ENCODE measurements at regions not wholly inside any gene's neighbourhood (a gene's known extent, or its start where the extent isn't known, plus 50 kb on each side); places are given as distances from the start of the nearest gene placed in this dataset.

DNA sequence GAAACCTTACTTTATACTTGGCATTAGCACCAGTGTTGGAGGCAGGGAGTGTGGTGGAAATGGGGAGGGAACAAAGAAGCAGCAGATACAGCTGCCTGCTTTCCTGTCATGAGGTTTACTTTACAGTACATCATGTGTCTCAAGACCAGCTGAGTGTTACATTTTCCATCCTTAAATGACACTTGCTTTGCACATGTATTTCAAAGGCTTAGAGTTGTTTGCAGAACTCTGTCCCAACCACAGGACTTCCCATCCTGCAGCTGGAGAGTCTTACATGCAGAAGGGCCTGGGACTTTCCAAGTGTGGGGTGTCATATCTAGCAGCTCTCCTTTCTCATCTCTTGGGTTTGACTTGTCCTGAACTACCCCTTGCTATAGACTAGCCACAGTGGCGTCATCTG, 395.9 kb downstream of the DHX35 start:
- Histone ChIP-seq H3K4me1 (ENCODE audit: low read depth) (no peaks in the 10 kb centered on the region), H3K36me3 (ENCODE audit: low read depth) (no peaks in the 10 kb centered on the region), H3K4me3 (no peak overlapping the region), H3K9me3 (no peaks in the 10 kb centered on the region)
- ATAC-seq (peak; percentile 42), DNase-seq (peak in 1 of 3 donors; percentile 24)
- intact Hi-C loops (cut with DNase I, micrococcal nuclease), result no loop called here
- TF ChIP-seq, protein P1, sequence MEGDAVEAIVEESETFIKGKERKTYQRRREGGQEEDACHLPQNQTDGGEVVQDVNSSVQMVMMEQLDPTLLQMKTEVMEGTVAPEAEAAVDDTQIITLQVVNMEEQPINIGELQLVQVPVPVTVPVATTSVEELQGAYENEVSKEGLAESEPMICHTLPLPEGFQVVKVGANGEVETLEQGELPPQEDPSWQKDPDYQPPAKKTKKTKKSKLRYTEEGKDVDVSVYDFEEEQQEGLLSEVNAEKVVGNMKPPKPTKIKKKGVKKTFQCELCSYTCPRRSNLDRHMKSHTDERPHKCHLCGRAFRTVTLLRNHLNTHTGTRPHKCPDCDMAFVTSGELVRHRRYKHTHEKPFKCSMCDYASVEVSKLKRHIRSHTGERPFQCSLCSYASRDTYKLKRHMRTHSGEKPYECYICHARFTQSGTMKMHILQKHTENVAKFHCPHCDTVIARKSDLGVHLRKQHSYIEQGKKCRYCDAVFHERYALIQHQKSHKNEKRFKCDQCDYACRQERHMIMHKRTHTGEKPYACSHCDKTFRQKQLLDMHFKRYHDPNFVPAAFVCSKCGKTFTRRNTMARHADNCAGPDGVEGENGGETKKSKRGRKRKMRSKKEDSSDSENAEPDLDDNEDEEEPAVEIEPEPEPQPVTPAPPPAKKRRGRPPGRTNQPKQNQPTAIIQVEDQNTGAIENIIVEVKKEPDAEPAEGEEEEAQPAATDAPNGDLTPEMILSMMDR (IDR thresholded peaks at IDR 0.05), result no peak

DNA sequence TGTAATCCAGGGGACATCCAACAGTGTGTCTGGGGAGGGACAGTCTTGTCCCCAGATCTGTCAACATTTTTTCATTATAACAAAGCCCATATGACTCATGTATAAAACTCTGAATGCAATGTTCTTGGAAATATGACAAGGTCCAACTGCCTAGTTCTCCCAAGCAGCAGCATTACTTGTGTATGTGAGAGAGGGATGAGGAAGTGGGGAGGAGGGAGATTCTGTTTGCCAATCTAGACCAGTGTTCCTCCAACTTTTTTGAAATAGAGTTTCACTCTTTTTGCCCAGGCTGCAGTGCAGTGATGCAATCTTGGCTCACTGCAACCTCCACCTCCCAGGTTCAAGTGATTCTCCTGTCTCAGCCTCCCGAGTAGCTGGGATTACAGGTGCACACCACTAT, 394.8 kb downstream of the DHX35 start:
- ATAC-seq (peak; percentile 13), DNase-seq (no peak)
- intact Hi-C loops (cut with DNase I, micrococcal nuclease), result no loop called here
- TF ChIP-seq, protein P1 (IDR thresholded peaks at IDR 0.05), result no peak
- no peaks in the 10 kb centered on the region for H3K9me3 ChIP-seq
- H3K36me3 ChIP-seq (ENCODE audit: low read depth), result no peaks in the 10 kb centered on the region
- H3K4me3 ChIP-seq, result no peak overlapping the region
- H3K4me1 ChIP-seq (ENCODE audit: low read depth), result no peaks in the 10 kb centered on the region

DNA sequence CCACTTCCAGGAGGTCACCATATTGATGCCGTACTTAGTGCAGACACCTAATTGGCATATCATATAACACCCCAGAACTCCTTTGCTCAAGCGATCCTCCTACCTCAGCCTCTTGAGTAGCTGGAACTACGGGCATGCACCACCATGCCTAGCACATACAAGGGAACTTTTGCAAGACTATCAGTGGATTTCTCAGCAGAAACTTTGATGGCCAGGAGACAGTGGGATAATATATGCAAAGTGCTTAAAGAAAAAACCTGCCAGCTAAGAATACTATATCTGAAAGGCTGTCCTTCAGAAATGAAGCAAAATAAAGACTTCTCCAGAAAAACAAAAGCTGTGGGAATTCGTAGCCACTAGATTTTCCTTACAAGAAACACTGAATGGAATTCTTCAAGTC, 387.1 kb downstream of the DHX35 start:
- TF ChIP-seq, protein P1 (IDR thresholded peaks at IDR 0.05), result no peak

DNA sequence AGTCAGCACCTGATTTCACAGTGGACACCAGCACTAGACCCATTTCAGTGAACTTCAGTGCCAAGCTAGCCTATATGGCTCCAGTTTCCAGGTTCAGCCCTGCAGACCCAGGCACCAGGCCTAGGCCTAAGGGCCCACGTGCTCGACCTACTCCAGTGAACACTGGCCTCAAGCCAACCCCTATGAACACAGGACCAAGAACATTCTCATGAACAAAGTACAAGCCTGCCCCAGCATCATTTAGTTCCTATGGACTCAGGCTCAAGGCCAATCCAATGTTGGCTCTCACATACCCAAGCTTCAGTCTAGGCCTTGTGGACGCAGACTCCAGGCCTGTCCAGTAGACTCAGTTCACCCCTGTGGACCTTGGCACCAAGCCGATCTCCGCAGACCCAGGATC, 385.5 kb downstream of the DHX35 start:
- no peak for DNase-seq
- TF ChIP-seq, protein P1 (IDR thresholded peaks at IDR 0.05), result no peak
- H3K4me3 ChIP-seq, result no peak overlapping the region
- intact Hi-C loops (cut with DNase I, micrococcal nuclease), result no loop called here
- H3K36me3 ChIP-seq (ENCODE audit: low read depth), result no peaks in the 10 kb centered on the region
- ATAC-seq, result no peak
- peaks cover 13% of the 10 kb centered on the region for H3K9me3 ChIP-seq
- H3K4me1 ChIP-seq (ENCODE audit: low read depth), result no peaks in the 10 kb centered on the region

More for the DNA sequence above, 387.1 kb downstream of the DHX35 start:
- ATAC-seq, result no peak
- Histone ChIP-seq H3K9me3 (peaks cover 13% of the 10 kb centered on the region), H3K4me3 (no peak overlapping the region), H3K36me3 (ENCODE audit: low read depth) (no peaks in the 10 kb centered on the region), H3K4me1 (ENCODE audit: low read depth) (no peaks in the 10 kb centered on the region)
- DNase-seq, result no peak
- intact Hi-C loops (cut with DNase I, micrococcal nuclease), result no loop called here

DNA sequence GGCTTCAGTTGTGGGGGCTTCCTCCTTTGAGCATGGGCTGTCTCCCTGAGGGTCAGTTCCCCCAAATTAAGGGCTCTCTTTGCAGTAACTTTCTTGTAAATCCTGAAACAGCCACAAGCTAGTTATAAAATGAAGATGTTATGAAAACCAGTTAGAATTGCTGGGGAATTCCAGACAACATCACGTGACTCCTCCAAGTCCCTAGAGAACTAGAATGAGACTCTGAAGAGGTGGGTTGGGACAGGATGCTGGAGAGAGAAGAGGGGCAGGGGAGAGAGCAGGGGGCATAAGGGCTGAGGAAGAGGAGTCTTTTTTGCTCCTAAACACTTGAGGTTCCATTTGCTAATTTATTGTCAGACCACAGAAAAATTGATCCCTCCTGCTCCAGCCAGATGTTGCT, 380.3 kb downstream of the DHX35 start:
- H3K9me3 ChIP-seq, result no peaks in the 10 kb centered on the region

More for the DNA sequence above, 380.3 kb downstream of the DHX35 start:
- Histone ChIP-seq H3K4me3 (no peak overlapping the region), H3K36me3 (ENCODE audit: low read depth) (no peaks in the 10 kb centered on the region), H3K4me1 (ENCODE audit: low read depth) (no peaks in the 10 kb centered on the region)
- intact Hi-C loops (cut with DNase I, micrococcal nuclease), result no loop called here
- ATAC-seq (no peak), DNase-seq (no peak)
- TF ChIP-seq, protein P1 (IDR thresholded peaks at IDR 0.05), result no peak
